Liver (tissue), 8 donors: ENCODE measurements at regions not wholly inside any gene's neighbourhood (a gene's known extent, or its start where the extent isn't known, plus 50 kb on each side); places are given as distances from the start of the nearest gene placed in this dataset.

Source experiments
- DNase-seq: peaks from one replicate; pipeline ENCODE4 v3.0.0-alpha.2; 2017; ENCODE audit warnings: low spot score
- H3K27ac ChIP-seq, 2 donors: one replicate each; pipeline ENCODE4 v1.7.0; 2013; ENCODE audit warnings: inconsistent platforms in 2 of 2, low read length in 2 of 2, control low read depth in 1 of 2, low read depth in 1 of 2, mild to moderate bottlenecking in 1 of 2
- H3K27me3 ChIP-seq, 4 donors: one replicate each; pipeline versions ENCODE4 v1.6.1 to v1.7.0; 2013; ENCODE audit warnings: low read length in 3 of 4, inconsistent platforms in 1 of 4, mild to moderate bottlenecking in 1 of 4, moderate library complexity in 1 of 4; ENCODE audit not compliant: control insufficient read depth in 4 of 4, insufficient read depth in 4 of 4
- H3K36me3 ChIP-seq, 4 donors: one replicate each; pipeline versions ENCODE4 v1.6.1 to v1.7.0; 2013; ENCODE audit warnings: low read length in 3 of 4, mild to moderate bottlenecking in 3 of 4, low read depth in 1 of 4, moderate library complexity in 1 of 4; ENCODE audit not compliant: control insufficient read depth in 4 of 4, insufficient read depth in 3 of 4
- H3K4me1 ChIP-seq, 4 donors: one replicate each; pipeline versions ENCODE4 v1.6.1 to v1.7.0; 2013; ENCODE audit warnings: low read length in 3 of 4, mild to moderate bottlenecking in 3 of 4, moderate library complexity in 1 of 4; ENCODE audit not compliant: control insufficient read depth in 4 of 4, insufficient read depth in 4 of 4
- H3K4me3 ChIP-seq, 3 donors: one replicate each; pipeline versions ENCODE4 v1.6.1 to v1.7.0; 2013; ENCODE audit warnings: low read length in 3 of 3, control low read depth in 1 of 3, low read depth in 1 of 3, mild to moderate bottlenecking in 1 of 3
- H3K9ac ChIP-seq, 2 donors: one replicate each; pipeline ENCODE4 v1.7.0; 2013; ENCODE audit warnings: low read length in 2 of 2, mild to moderate bottlenecking in 2 of 2, moderate library complexity in 2 of 2, control low read depth in 1 of 2, low read depth in 1 of 2
- H3K9me3 ChIP-seq, 4 donors: one replicate each; pipeline versions ENCODE4 v1.6.1 to v1.7.0; 2013; ENCODE audit warnings: low read length in 3 of 4; ENCODE audit not compliant: control insufficient read depth in 4 of 4
- EGR1 ChIP-seq, 2 donors: IDR thresholded peaks; 2 replicates each; pipeline ENCODE4 v1.6.1; 2016 to 2018; ENCODE audit warnings: antibody characterized with exemption in 2 of 2, low read depth in 2 of 2
- FOXA1 ChIP-seq: IDR thresholded peaks from 2 replicates; pipeline ENCODE4 v1.6.1; 2016; ENCODE audit warnings: antibody characterized with exemption
- FOXA2 ChIP-seq: IDR thresholded peaks from 2 replicates; pipeline ENCODE4 v1.6.1; 2016; ENCODE audit warnings: antibody characterized with exemption
- GABPA ChIP-seq, 2 donors: IDR thresholded peaks in 1 of 2; conservative IDR thresholded peaks in 1 of 2; 2 replicates each; pipeline ENCODE4 v1.6.1; 2016; ENCODE audit warnings: antibody characterized with exemption in 2 of 2, mild to moderate bottlenecking in 1 of 2, moderate library complexity in 1 of 2
- HNF4A ChIP-seq, 2 donors: conservative IDR thresholded peaks; 2 replicates each; pipeline ENCODE4 v1.6.1; 2016; ENCODE audit warnings: antibody characterized with exemption in 2 of 2, mild to moderate bottlenecking in 2 of 2
- HNF4G ChIP-seq: IDR thresholded peaks from 2 replicates; pipeline ENCODE4 v1.6.1; 2016; ENCODE audit warnings: antibody characterized with exemption
- JUND ChIP-seq, 2 donors: IDR thresholded peaks; 2 replicates each; pipeline ENCODE4 v1.6.1; 2016; ENCODE audit warnings: antibody characterized with exemption in 2 of 2
- NR2F2 ChIP-seq: IDR thresholded peaks from 2 replicates; pipeline ENCODE4 v1.6.1; 2016; ENCODE audit warnings: antibody characterized with exemption
- RAD21 ChIP-seq, 2 donors: IDR thresholded peaks; 2 replicates each; pipeline ENCODE4 v1.6.1; 2016; ENCODE audit warnings: antibody characterized with exemption in 2 of 2, mild to moderate bottlenecking in 2 of 2
- RXRA ChIP-seq, 2 donors: IDR thresholded peaks; 2 replicates each; pipeline ENCODE4 v1.6.1; 2017 to 2018; ENCODE audit warnings: antibody characterized with exemption in 2 of 2, mild to moderate bottlenecking in 1 of 2
- SP1 ChIP-seq: IDR thresholded peaks from 2 replicates; pipeline ENCODE4 v1.6.1; 2018; ENCODE audit warnings: antibody characterized with exemption, mild to moderate bottlenecking
- TAF1 ChIP-seq: conservative IDR thresholded peaks from 2 replicates; pipeline ENCODE4 v1.6.1; 2016; ENCODE audit warnings: antibody characterized with exemption, mild to moderate bottlenecking
- WGBS: extraction: QIAGEN DNeasy Blood & Tissue Kit; methylation state at CpG from one replicate; pipeline ENCODE4 v1.1.7; 2013; 5-methylcytosine and 5-hydroxymethylcytosine counted together
- TF ChIP-seq, protein P1 (sequence below): IDR thresholded peaks from 2 replicates; pipeline ENCODE4 v1.6.1; 2016; ENCODE audit warnings: antibody characterized with exemption, mild to moderate bottlenecking
- TF ChIP-seq, protein P2 (sequence below): IDR thresholded peaks from 2 replicates; pipeline ENCODE4 v1.6.1; 2016; ENCODE audit warnings: antibody characterized with exemption
- TF ChIP-seq, protein P3 (sequence below): IDR thresholded peaks from 2 replicates; pipeline ENCODE4 v1.6.1; 2016; ENCODE audit warnings: antibody characterized with exemption
- TF ChIP-seq, protein P4 (sequence below): fragments of 150-350 bp; IDR thresholded peaks from 2 replicates; pipeline ENCODE4 v1.5.1; 2017; ENCODE audit warnings: improper control_type of control experiment, low read depth, low read length; ENCODE audit not compliant: missing input control
- TF ChIP-seq, protein P5 (sequence below): IDR thresholded peaks from 2 replicates; pipeline ENCODE4 v1.6.1; 2016; ENCODE audit warnings: antibody characterized with exemption
- donor health status: healthy.
- donor health status: healthy.
- donor health status: healthy.
- donor health status: healthy.
- donor health status: healthy.

DNA sequence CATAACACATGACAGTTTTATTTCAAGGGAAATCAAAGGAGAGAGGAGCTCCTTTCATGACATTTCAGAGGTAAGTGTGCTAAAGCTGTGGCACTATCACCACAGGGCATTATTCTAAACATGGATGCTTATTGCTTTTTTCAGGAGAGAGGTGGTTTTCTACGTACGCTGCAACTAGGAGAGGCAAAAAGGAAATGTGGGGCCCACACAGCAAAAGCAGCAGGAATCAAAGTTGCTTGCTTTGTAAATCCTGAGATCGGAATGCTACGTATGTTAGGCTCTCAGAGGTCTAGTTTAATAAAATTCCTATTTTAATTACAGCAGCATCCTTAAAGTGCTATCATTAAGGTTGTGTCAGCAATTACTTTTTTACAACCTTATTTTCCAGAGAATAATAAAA, 55.0 kb upstream of the GRIP1 start:
- DNase-seq, result no peak
- Histone ChIP-seq H3K36me3 (no peaks in the 10 kb centered on the region), H3K9ac (no peak overlapping the region), H3K9me3 (no peaks in the 10 kb centered on the region), H3K27me3 (peaks cover 0 to 4% (median 0%) of the 10 kb centered on the region in 4 donors), H3K27ac (no peak overlapping the region), H3K4me3 (no peak overlapping the region), H3K4me1 (no peaks in the 10 kb centered on the region)
- TF ChIP-seq HNF4G, result no peak
- TF ChIP-seq, protein P1, sequence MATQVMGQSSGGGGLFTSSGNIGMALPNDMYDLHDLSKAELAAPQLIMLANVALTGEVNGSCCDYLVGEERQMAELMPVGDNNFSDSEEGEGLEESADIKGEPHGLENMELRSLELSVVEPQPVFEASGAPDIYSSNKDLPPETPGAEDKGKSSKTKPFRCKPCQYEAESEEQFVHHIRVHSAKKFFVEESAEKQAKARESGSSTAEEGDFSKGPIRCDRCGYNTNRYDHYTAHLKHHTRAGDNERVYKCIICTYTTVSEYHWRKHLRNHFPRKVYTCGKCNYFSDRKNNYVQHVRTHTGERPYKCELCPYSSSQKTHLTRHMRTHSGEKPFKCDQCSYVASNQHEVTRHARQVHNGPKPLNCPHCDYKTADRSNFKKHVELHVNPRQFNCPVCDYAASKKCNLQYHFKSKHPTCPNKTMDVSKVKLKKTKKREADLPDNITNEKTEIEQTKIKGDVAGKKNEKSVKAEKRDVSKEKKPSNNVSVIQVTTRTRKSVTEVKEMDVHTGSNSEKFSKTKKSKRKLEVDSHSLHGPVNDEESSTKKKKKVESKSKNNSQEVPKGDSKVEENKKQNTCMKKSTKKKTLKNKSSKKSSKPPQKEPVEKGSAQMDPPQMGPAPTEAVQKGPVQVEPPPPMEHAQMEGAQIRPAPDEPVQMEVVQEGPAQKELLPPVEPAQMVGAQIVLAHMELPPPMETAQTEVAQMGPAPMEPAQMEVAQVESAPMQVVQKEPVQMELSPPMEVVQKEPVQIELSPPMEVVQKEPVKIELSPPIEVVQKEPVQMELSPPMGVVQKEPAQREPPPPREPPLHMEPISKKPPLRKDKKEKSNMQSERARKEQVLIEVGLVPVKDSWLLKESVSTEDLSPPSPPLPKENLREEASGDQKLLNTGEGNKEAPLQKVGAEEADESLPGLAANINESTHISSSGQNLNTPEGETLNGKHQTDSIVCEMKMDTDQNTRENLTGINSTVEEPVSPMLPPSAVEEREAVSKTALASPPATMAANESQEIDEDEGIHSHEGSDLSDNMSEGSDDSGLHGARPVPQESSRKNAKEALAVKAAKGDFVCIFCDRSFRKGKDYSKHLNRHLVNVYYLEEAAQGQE, result no peak
- TF ChIP-seq HNF4A (conservative IDR thresholded peaks at IDR 0.05), result no peak
- no peak for TF ChIP-seq NR2F2
- TF ChIP-seq GABPA (IDR thresholded peaks at IDR 0.05 in 1 of 2, conservative IDR thresholded peaks at IDR 0.05 in 1 of 2), result no peak
- TF ChIP-seq, protein P2, sequence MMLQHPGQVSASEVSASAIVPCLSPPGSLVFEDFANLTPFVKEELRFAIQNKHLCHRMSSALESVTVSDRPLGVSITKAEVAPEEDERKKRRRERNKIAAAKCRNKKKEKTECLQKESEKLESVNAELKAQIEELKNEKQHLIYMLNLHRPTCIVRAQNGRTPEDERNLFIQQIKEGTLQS, result no peak
- TF ChIP-seq RXRA (IDR thresholded peaks at IDR 0.05), result no peak
- TF ChIP-seq, protein P3, sequence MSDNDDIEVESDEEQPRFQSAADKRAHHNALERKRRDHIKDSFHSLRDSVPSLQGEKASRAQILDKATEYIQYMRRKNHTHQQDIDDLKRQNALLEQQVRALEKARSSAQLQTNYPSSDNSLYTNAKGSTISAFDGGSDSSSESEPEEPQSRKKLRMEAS, result no peak
- TF ChIP-seq FOXA1, result no peak
- no peak for TF ChIP-seq TAF1
- no peak for TF ChIP-seq SP1
- TF ChIP-seq, protein P4, sequence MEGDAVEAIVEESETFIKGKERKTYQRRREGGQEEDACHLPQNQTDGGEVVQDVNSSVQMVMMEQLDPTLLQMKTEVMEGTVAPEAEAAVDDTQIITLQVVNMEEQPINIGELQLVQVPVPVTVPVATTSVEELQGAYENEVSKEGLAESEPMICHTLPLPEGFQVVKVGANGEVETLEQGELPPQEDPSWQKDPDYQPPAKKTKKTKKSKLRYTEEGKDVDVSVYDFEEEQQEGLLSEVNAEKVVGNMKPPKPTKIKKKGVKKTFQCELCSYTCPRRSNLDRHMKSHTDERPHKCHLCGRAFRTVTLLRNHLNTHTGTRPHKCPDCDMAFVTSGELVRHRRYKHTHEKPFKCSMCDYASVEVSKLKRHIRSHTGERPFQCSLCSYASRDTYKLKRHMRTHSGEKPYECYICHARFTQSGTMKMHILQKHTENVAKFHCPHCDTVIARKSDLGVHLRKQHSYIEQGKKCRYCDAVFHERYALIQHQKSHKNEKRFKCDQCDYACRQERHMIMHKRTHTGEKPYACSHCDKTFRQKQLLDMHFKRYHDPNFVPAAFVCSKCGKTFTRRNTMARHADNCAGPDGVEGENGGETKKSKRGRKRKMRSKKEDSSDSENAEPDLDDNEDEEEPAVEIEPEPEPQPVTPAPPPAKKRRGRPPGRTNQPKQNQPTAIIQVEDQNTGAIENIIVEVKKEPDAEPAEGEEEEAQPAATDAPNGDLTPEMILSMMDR, result no peak
- no peak for TF ChIP-seq RAD21 (IDR thresholded peaks at IDR 0.05)
- no peak for TF ChIP-seq JUND (IDR thresholded peaks at IDR 0.05)
- no peak for TF ChIP-seq FOXA2
- TF ChIP-seq, protein P5, sequence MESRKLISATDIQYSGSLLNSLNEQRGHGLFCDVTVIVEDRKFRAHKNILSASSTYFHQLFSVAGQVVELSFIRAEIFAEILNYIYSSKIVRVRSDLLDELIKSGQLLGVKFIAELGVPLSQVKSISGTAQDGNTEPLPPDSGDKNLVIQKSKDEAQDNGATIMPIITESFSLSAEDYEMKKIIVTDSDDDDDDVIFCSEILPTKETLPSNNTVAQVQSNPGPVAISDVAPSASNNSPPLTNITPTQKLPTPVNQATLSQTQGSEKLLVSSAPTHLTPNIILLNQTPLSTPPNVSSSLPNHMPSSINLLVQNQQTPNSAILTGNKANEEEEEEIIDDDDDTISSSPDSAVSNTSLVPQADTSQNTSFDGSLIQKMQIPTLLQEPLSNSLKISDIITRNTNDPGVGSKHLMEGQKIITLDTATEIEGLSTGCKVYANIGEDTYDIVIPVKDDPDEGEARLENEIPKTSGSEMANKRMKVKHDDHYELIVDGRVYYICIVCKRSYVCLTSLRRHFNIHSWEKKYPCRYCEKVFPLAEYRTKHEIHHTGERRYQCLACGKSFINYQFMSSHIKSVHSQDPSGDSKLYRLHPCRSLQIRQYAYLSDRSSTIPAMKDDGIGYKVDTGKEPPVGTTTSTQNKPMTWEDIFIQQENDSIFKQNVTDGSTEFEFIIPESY, result no peak
- WGBS, result 72% methylated on average over 4 of the region's 4 CpGs

DNA sequence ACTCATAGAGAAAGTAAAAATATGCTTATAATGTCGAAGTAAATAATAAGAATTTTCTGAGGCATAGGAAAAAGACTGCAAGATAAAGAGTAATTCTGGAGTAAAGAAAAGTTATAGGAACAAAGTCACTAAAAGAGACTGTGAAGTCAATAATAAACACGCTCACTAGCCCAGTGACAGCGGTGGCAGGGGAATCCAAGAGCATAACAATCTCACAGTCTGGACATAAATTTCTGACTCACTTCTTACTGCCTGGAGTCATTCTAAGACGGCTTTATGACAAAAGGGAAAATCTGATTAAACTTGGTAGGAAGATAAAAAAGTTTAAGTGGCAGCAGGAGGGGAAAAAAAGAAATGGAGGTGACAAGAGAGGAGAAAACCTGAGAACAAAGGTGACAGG, 56.4 kb upstream of the GRIP1 start:
- DNase-seq, result no peak
- Histone ChIP-seq H3K27ac (no peak overlapping the region), H3K9me3 (no peaks in the 10 kb centered on the region), H3K36me3 (no peaks in the 10 kb centered on the region), H3K4me1 (no peaks in the 10 kb centered on the region), H3K27me3 (peaks cover 0 to 8% (median 0%) of the 10 kb centered on the region in 4 donors), H3K4me3 (no peak overlapping the region), H3K9ac (no peak overlapping the region)
- WGBS, result 73% methylated on average over 4 of the region's 4 CpGs
- TF ChIP-seq NR2F2, result no peak
- TF ChIP-seq, protein P4, result no peak
- no peak for TF ChIP-seq GABPA (IDR thresholded peaks at IDR 0.05 in 1 of 2, conservative IDR thresholded peaks at IDR 0.05 in 1 of 2)
- no peak for TF ChIP-seq FOXA1
- no peak for TF ChIP-seq FOXA2
- no peak for TF ChIP-seq TAF1
- no peak for TF ChIP-seq HNF4A (conservative IDR thresholded peaks at IDR 0.05)
- no peak for TF ChIP-seq HNF4G
- TF ChIP-seq JUND (IDR thresholded peaks at IDR 0.05), result no peak
- TF ChIP-seq SP1, result no peak
- TF ChIP-seq, protein P1, result no peak
- TF ChIP-seq EGR1 (IDR thresholded peaks at IDR 0.05; ENCODE audit: low read depth in 2 of 2), result no peak
- TF ChIP-seq, protein P3, result no peak
- TF ChIP-seq RXRA (IDR thresholded peaks at IDR 0.05), result no peak
